ENCODE measurements at regions not wholly inside any gene's neighbourhood (a gene's known extent, or its start where the extent isn't known, plus 50 kb on each side); places are given as distances from the start of the nearest gene placed in this dataset.

GRCh38 chr1:13943055-13943454 is 243.1 kb downstream of the PRDM2 start:
- TF ChIP-seq CTCF (IDR thresholded peaks at IDR 0.05), result no peak
- no peak for TF ChIP-seq NFYB (CRISPR knock-in tag; conservative IDR thresholded peaks at IDR 0.05; ENCODE audit: low read depth)
- no peak for TF ChIP-seq ATF2 (CRISPR knock-in tag; IDR thresholded peaks at IDR 0.05; ENCODE audit: borderline replicate concordance, low read depth)
